ENCODE measurements at regions not wholly inside any gene's neighbourhood (a gene's known extent, or its start where the extent isn't known, plus 50 kb on each side); places are given as distances from the start of the nearest gene placed in this dataset.

- DNase-seq (ENCODE audit: extremely low spot score, unreplicated experiment): no peak
- Mint-ChIP-seq H3K4me1 (ENCODE audit: unreplicated experiment) (peaks cover 56% of the 10 kb centered on the region), H3K4me3 (ENCODE audit: unreplicated experiment) (no peak overlapping the region), H3K36me3 (ENCODE audit: unreplicated experiment) (no peaks in the 10 kb centered on the region), H3K27me3 (ENCODE audit: unreplicated experiment) (no peaks in the 10 kb centered on the region), H3K9me3 (ENCODE audit: unreplicated experiment) (no peaks in the 10 kb centered on the region), H3K27ac (ENCODE audit: unreplicated experiment) (no peak overlapping the region)
- no peak for TF ChIP-seq CTCF (IDR thresholded peaks at IDR 0.05)
These were observed 191.0 kb downstream of the KATNAL1 start for GRCh38 chr13:30116379-30116778.

GRCh38 chr13:30115257-30115600 lies 192.1 kb downstream of the KATNAL1 start:
- no peak for DNase-seq (ENCODE audit: extremely low spot score, unreplicated experiment)
- Mint-ChIP-seq H3K27ac (ENCODE audit: unreplicated experiment) (no peak overlapping the region), H3K4me3 (ENCODE audit: unreplicated experiment) (peak overlapping the region; percentile 76), H3K4me1 (ENCODE audit: unreplicated experiment) (peaks cover 45% of the 10 kb centered on the region), H3K9me3 (ENCODE audit: unreplicated experiment) (no peaks in the 10 kb centered on the region), H3K27me3 (ENCODE audit: unreplicated experiment) (no peaks in the 10 kb centered on the region), H3K36me3 (ENCODE audit: unreplicated experiment) (no peaks in the 10 kb centered on the region)
- peak; percentile 3 for TF ChIP-seq CTCF (IDR thresholded peaks at IDR 0.05)

- Mint-ChIP-seq H3K27ac (ENCODE audit: unreplicated experiment) (peak overlapping the region; percentile 77), H3K9me3 (ENCODE audit: unreplicated experiment) (no peaks in the 10 kb centered on the region), H3K27me3 (ENCODE audit: unreplicated experiment) (no peaks in the 10 kb centered on the region), H3K4me3 (ENCODE audit: unreplicated experiment) (peak overlapping the region; percentile 76), H3K4me1 (ENCODE audit: unreplicated experiment) (peaks cover 40% of the 10 kb centered on the region), H3K36me3 (ENCODE audit: unreplicated experiment) (no peaks in the 10 kb centered on the region)
- peak; percentile 94 for DNase-seq (ENCODE audit: extremely low spot score, unreplicated experiment)
- peak; percentile 96 for TF ChIP-seq CTCF (IDR thresholded peaks at IDR 0.05)
These were observed 192.6 kb downstream of the KATNAL1 start for GRCh38 chr13:30114571-30115256.

- no peak for TF ChIP-seq CTCF (IDR thresholded peaks at IDR 0.05)
- Mint-ChIP-seq H3K4me1 (ENCODE audit: unreplicated experiment) (peaks cover 34% of the 10 kb centered on the region), H3K4me3 (ENCODE audit: unreplicated experiment) (peak overlapping the region; percentile 75), H3K27me3 (ENCODE audit: unreplicated experiment) (no peaks in the 10 kb centered on the region), H3K27ac (ENCODE audit: unreplicated experiment) (peak overlapping the region; percentile 77), H3K36me3 (ENCODE audit: unreplicated experiment) (no peaks in the 10 kb centered on the region), H3K9me3 (ENCODE audit: unreplicated experiment) (no peaks in the 10 kb centered on the region)
- DNase-seq (ENCODE audit: extremely low spot score, unreplicated experiment): no peak
These were observed 193.3 kb downstream of the KATNAL1 start for GRCh38 chr13:30113983-30114570.

GRCh38 chr13:30113551-30113950 lies 193.8 kb downstream of the KATNAL1 start:
- no peaks in the 10 kb centered on the region for H3K9me3 Mint-ChIP-seq (ENCODE audit: unreplicated experiment)
- peak overlapping the region; percentile 24 for H3K27ac Mint-ChIP-seq (ENCODE audit: unreplicated experiment)
- no peaks in the 10 kb centered on the region for H3K27me3 Mint-ChIP-seq (ENCODE audit: unreplicated experiment)
- no peak for DNase-seq (ENCODE audit: extremely low spot score, unreplicated experiment)
- TF ChIP-seq CTCF (IDR thresholded peaks at IDR 0.05): no peak
- peaks cover 30% of the 10 kb centered on the region for H3K4me1 Mint-ChIP-seq (ENCODE audit: unreplicated experiment)
- no peaks in the 10 kb centered on the region for H3K36me3 Mint-ChIP-seq (ENCODE audit: unreplicated experiment)
- H3K4me3 Mint-ChIP-seq (ENCODE audit: unreplicated experiment): peak overlapping the region; percentile 75

Measured in osteocyte (in vitro differentiated cells).